ENCODE measurements at regions not wholly inside any gene's neighbourhood (a gene's known extent, or its start where the extent isn't known, plus 50 kb on each side); places are given as distances from the start of the nearest gene placed in this dataset.
A peak's percentile ranks its signal among the peaks of the same experiment; 100 is the strongest.

DNA sequence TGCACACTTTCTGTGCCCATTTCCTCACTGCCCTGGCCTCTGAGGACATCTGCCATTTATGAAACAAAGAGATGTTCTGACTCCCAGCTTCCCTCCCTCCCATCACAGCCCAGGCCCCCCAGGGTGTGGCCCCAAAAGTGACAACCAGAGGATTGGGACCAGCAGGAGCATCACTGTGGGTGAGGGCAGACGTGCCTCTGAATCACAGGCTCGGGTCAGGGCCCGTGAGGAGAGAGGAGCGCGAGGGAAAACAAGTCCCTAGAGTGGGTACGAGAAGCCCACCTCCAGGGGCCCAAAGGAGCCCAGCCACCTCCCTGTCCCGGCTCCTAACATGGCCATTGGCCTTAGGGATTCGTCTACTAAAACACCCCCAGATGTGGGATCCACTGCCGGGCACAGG, 138.0 kb upstream of the FSTL4 start:
- H3K4me3 ChIP-seq (ENCODE audit: low read depth, low read length, poor library complexity, severe bottlenecking) = no peak overlapping the region
- BruUV-seq (replicated peaks) = no TSS peak
- ChIA-PET CTCF (no interaction called here), POLR2A (ENCODE audit: low non-redundant PET) (no interaction called here)
- DNase-seq (ENCODE audit: low spot score) = no peak
- TF ChIP-seq, protein P1, sequence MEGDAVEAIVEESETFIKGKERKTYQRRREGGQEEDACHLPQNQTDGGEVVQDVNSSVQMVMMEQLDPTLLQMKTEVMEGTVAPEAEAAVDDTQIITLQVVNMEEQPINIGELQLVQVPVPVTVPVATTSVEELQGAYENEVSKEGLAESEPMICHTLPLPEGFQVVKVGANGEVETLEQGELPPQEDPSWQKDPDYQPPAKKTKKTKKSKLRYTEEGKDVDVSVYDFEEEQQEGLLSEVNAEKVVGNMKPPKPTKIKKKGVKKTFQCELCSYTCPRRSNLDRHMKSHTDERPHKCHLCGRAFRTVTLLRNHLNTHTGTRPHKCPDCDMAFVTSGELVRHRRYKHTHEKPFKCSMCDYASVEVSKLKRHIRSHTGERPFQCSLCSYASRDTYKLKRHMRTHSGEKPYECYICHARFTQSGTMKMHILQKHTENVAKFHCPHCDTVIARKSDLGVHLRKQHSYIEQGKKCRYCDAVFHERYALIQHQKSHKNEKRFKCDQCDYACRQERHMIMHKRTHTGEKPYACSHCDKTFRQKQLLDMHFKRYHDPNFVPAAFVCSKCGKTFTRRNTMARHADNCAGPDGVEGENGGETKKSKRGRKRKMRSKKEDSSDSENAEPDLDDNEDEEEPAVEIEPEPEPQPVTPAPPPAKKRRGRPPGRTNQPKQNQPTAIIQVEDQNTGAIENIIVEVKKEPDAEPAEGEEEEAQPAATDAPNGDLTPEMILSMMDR (conservative IDR thresholded peaks at IDR 0.05; ENCODE audit: low read depth, low read length) = no peak
- TF ChIP-seq EZH2 (IDR thresholded peaks at IDR 0.05; ENCODE audit: borderline replicate concordance, low read depth, low read length, poor library complexity, severe bottlenecking) = no peak
- intact Hi-C loops (cut with micrococcal nuclease; ENCODE audit: unreplicated experiment) = loop anchor here (10.0 kb wide), 1 partner anchor 194 kb away; no protein-coding TSS in a partner anchor
- no peaks in the 10 kb centered on the region for H3K4me1 ChIP-seq (ENCODE audit: insufficient read depth, low read length, poor library complexity, severe bottlenecking)
- H3K27ac ChIP-seq (ENCODE audit: low read depth, low read length, poor library complexity, severe bottlenecking) = no peak overlapping the region
- no peaks in the 10 kb centered on the region for H3K36me3 ChIP-seq (ENCODE audit: insufficient read depth, low read length, poor library complexity, severe bottlenecking)
- H3K27me3 ChIP-seq (replicated peaks; ENCODE audit: insufficient read depth, low read depth, low read length, poor library complexity) = no peaks in the 10 kb centered on the region
- no peaks in the 10 kb centered on the region for H3K9me3 ChIP-seq (ENCODE audit: low read depth, low read length, poor library complexity, severe bottlenecking)

DNA sequence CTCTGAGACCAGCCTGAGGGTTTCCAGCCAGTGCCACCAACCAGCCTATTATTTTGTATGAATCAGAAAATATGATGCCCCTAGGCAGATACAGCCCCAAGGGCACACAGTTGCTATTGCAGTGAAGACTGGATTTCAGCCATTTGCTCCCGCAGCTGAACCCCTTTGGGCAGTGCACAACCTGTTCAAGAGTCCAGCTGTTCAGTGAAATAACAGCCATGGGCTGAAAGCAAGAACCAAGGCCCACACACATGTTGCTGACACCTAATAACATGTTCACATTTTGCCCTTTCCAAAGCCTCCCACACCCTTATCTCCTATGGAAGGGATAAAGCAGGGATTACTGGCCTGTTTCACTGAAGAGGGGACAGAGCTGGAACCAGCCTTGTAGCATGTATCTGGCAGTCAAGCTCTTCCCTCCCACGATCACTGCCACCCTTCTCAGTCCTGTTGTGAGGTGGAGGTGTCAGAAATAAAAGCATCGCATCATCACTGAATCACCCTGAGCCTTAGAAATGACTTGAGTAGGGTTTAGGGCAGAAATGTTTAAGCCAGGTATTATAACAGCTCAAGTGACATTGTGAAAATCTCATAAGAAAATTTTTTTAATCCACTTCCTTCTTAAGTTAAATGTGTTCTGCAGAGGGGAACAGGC, 137.1 kb upstream of the FSTL4 start:
- POLR2A ChIA-PET (ENCODE audit: low non-redundant PET) = no interaction called here
- Histone ChIP-seq H3K36me3 (ENCODE audit: insufficient read depth, low read length, poor library complexity, severe bottlenecking) (no peaks in the 10 kb centered on the region), H3K27ac (ENCODE audit: low read depth, low read length, poor library complexity, severe bottlenecking) (no peak overlapping the region), H3K9me3 (ENCODE audit: low read depth, low read length, poor library complexity, severe bottlenecking) (no peaks in the 10 kb centered on the region), H3K27me3 (replicated peaks; ENCODE audit: insufficient read depth, low read depth, low read length, poor library complexity) (no peaks in the 10 kb centered on the region), H3K4me1 (ENCODE audit: insufficient read depth, low read length, poor library complexity, severe bottlenecking) (peaks cover 3% of the 10 kb centered on the region), H3K4me3 (ENCODE audit: low read depth, low read length, poor library complexity, severe bottlenecking) (no peak overlapping the region)
- TF ChIP-seq, protein P1 (conservative IDR thresholded peaks at IDR 0.05; ENCODE audit: low read depth, low read length) = no peak
- intact Hi-C loops (cut with micrococcal nuclease; ENCODE audit: unreplicated experiment) = no loop called here
- CTCF ChIA-PET = no interaction called here
- DNase-seq (ENCODE audit: low spot score) = no peak
- no TSS peak for BruUV-seq (replicated peaks)

DNA sequence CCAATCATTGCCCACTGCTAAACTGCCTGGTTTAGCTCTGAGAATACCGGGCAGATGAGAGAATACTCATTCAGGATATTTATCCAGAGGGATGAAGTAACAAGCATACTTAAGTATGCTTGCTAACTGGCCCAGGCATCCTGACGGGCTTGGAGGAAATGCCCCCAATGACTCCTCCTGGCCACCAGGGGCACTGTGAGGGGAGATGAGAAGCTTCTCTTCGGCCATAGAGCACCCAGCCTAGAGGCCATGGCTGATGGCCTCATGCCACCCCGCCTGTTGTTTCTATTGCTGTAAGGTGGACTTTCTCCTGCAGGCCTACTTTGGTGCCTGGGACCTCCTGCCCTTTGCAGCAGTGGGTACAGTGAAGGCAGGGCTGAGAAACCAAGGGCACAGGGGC, 134.5 kb upstream of the FSTL4 start:
- CTCF ChIA-PET = no interaction called here
- H3K36me3 ChIP-seq (ENCODE audit: insufficient read depth, low read length, poor library complexity, severe bottlenecking) = no peaks in the 10 kb centered on the region
- H3K27me3 ChIP-seq (replicated peaks; ENCODE audit: insufficient read depth, low read depth, low read length, poor library complexity) = no peaks in the 10 kb centered on the region
- intact Hi-C loops (cut with micrococcal nuclease; ENCODE audit: unreplicated experiment) = no loop called here
- H3K9me3 ChIP-seq (ENCODE audit: low read depth, low read length, poor library complexity, severe bottlenecking) = no peaks in the 10 kb centered on the region
- BruUV-seq (replicated peaks) = no TSS peak
- H3K4me3 ChIP-seq (ENCODE audit: low read depth, low read length, poor library complexity, severe bottlenecking) = no peak overlapping the region
- TF ChIP-seq, protein P1 (conservative IDR thresholded peaks at IDR 0.05; ENCODE audit: low read depth, low read length) = peak; percentile 42
- no peak for TF ChIP-seq EZH2 (IDR thresholded peaks at IDR 0.05; ENCODE audit: borderline replicate concordance, low read depth, low read length, poor library complexity, severe bottlenecking)
- peaks cover 3% of the 10 kb centered on the region for H3K4me1 ChIP-seq (ENCODE audit: insufficient read depth, low read length, poor library complexity, severe bottlenecking)
- no peak overlapping the region for H3K27ac ChIP-seq (ENCODE audit: low read depth, low read length, poor library complexity, severe bottlenecking)
- DNase-seq (ENCODE audit: low spot score) = peak; percentile 46
- POLR2A ChIA-PET (ENCODE audit: low non-redundant PET) = no interaction called here
